Keratinocyte (primary cell): ENCODE measurements at regions not wholly inside any gene's neighbourhood (a gene's known extent, or its start where the extent isn't known, plus 50 kb on each side); places are given as distances from the start of the nearest gene placed in this dataset.

Source experiments
- DNase-seq: peaks from one replicate; pipeline ENCODE4 v3.0.0-alpha.2; 2011; ENCODE audit warnings: low read depth, missing footprints, low spot score
- FAIRE-seq: peaks from 2 replicates; lab custom pipeline; 2011; peaks lifted over from hg19 to GRCh38; lab: Jason Lieb, UNC
- H2AFZ ChIP-seq: 2 replicates; pipeline ENCODE4 v1.6.0; 2012; ENCODE audit warnings: low read length, control low read depth, inconsistent platforms; ENCODE audit not compliant: control insufficient read depth
- H3K27ac ChIP-seq: 2 replicates; pipeline ENCODE4 v1.5.1; 2011; ENCODE audit warnings: low read length; ENCODE audit not compliant: control insufficient read depth, insufficient read depth
- H3K27me3 ChIP-seq: 3 replicates; pipeline ENCODE4 v1.6.0; 2011; ENCODE audit warnings: low read length; ENCODE audit not compliant: control insufficient read depth, insufficient read depth; ENCODE audit errors: extremely low read depth
- H3K36me3 ChIP-seq, 2 experiments: 2 replicates in 1 of 2; 3 replicates in 1 of 2; pipeline ENCODE4 v1.5.1; 2011; ENCODE audit warnings: low read length in 2 of 2, mild to moderate bottlenecking in 1 of 2; ENCODE audit not compliant: control insufficient read depth in 2 of 2, insufficient read depth in 2 of 2; ENCODE audit errors: extremely low read depth in 1 of 2
- H3K4me1 ChIP-seq: 3 replicates; pipeline ENCODE4 v1.5.1; 2011; ENCODE audit warnings: low read length; ENCODE audit not compliant: control insufficient read depth, insufficient read depth; ENCODE audit errors: extremely low read depth
- H3K4me2 ChIP-seq: 3 replicates; pipeline ENCODE4 v1.6.0; 2011; ENCODE audit warnings: low read depth, low read length; ENCODE audit not compliant: control insufficient read depth, insufficient read depth; ENCODE audit errors: extremely low read depth
- H3K4me3 ChIP-seq, 3 experiments: fragments of 200-600 bp in 1 of 3; sonication (generic) in 1 of 3; 2 replicates in 2 of 3; 3 replicates in 1 of 3; pipeline ENCODE4 v1.5.1; 2011 to 2016; ENCODE audit warnings: low read length in 3 of 3, mild to moderate bottlenecking in 3 of 3, control low read depth in 2 of 3, inconsistent platforms in 1 of 3, low read depth in 1 of 3, mixed read lengths in 1 of 3, mixed run types in 1 of 3, moderate library complexity in 1 of 3; ENCODE audit not compliant: control insufficient read depth in 2 of 3, insufficient read depth in 2 of 3; ENCODE audit errors: extremely low read depth in 1 of 3
- H3K79me2 ChIP-seq: 2 replicates; pipeline ENCODE4 v1.6.0; 2012; ENCODE audit warnings: low read length; ENCODE audit not compliant: control insufficient read depth, insufficient read depth
- H3K9ac ChIP-seq: 3 replicates; pipeline ENCODE4 v1.6.0; 2011; ENCODE audit warnings: low read length; ENCODE audit not compliant: control insufficient read depth, insufficient read depth; ENCODE audit errors: extremely low read depth
- H3K9me1 ChIP-seq: 3 replicates; pipeline ENCODE4 v1.6.0; 2011; ENCODE audit warnings: low read length; ENCODE audit not compliant: control insufficient read depth, insufficient read depth; ENCODE audit errors: extremely low read depth
- H3K9me3 ChIP-seq: 2 replicates; pipeline ENCODE4 v1.5.1; 2012; ENCODE audit warnings: low read depth, low read length; ENCODE audit not compliant: control insufficient read depth
- H4K20me1 ChIP-seq: 3 replicates; pipeline ENCODE4 v1.6.0; 2011; ENCODE audit warnings: low read length; ENCODE audit not compliant: control insufficient read depth, insufficient read depth; ENCODE audit errors: extremely low read depth
- CTCF ChIP-seq, 3 experiments: IDR thresholded peaks in 1 of 3; conservative IDR thresholded peaks in 1 of 3; optimal IDR thresholded peaks in 1 of 3; 2 replicates in 2 of 3; 3 replicates in 1 of 3; pipeline versions ENCODE3 to v1.5.1; 2011; ENCODE audit warnings: low read length in 3 of 3, mild to moderate bottlenecking in 3 of 3, moderate library complexity in 2 of 3, control low read depth in 1 of 3, inconsistent platforms in 1 of 3; ENCODE audit not compliant: insufficient read depth in 2 of 3; ENCODE audit errors: extremely low read depth in 1 of 3
- EZH2 ChIP-seq: IDR thresholded peaks from one replicate; pipeline ENCODE4 v1.6.1; 2012; ENCODE audit warnings: inconsistent platforms, mild to moderate bottlenecking, low read length, moderate library complexity
- dilution Hi-C: fragments of 300-500 bp; cut with MboI; formaldehyde crosslinking; loops from one replicate; pipeline ENCODE4 v1.7.0; 2020; ENCODE audit warnings: low sequenced_read_pairs; ENCODE audit not compliant: extremely low pct_ligation_motif_present

- no peak for TF ChIP-seq EZH2
- no peak for TF ChIP-seq CTCF (optimal IDR thresholded peaks at IDR 0.05 in 1 of 3, IDR thresholded peaks at IDR 0.05 in 1 of 3, conservative IDR thresholded peaks at IDR 0.05 in 1 of 3; ENCODE audit: extremely low read depth in 1 of 3, insufficient read depth in 2 of 3, low read length in 3 of 3)
- H3K9me1 ChIP-seq = no peaks in the 10 kb centered on the region
- no peak overlapping the region for H3K4me3 ChIP-seq
- H3K27me3 ChIP-seq = no peaks in the 10 kb centered on the region
- DNase-seq (no peak), FAIRE-seq (no peak)
- H3K27ac ChIP-seq = no peak overlapping the region
- no peaks in the 10 kb centered on the region for H3K9me3 ChIP-seq
- no peaks in the 10 kb centered on the region for H3K36me3 ChIP-seq
- H2AFZ ChIP-seq = no peak overlapping the region
- no peaks in the 10 kb centered on the region for H3K79me2 ChIP-seq
- no peaks in the 10 kb centered on the region for H3K4me1 ChIP-seq
- no peaks in the 10 kb centered on the region for H4K20me1 ChIP-seq
- H3K9ac ChIP-seq = no peak overlapping the region
- H3K4me2 ChIP-seq = no peak overlapping the region
- dilution Hi-C loops = no loop called here
These were observed 79.4 kb upstream of the GLRA1 start for GRCh38 chr5:152004095-152004494.
